HG03460 (cell line): ENCODE measurements at regions not wholly inside any gene's neighbourhood (a gene's known extent, or its start where the extent isn't known, plus 50 kb on each side); places are given as distances from the start of the nearest gene placed in this dataset.

Experiments
- ATAC-seq: cut with Tn5 transposase; IDR thresholded peaks from one replicate; pipeline ENCODE4 v1.9.1; 2021; ENCODE audit not compliant: unreplicated experiment

DNA sequence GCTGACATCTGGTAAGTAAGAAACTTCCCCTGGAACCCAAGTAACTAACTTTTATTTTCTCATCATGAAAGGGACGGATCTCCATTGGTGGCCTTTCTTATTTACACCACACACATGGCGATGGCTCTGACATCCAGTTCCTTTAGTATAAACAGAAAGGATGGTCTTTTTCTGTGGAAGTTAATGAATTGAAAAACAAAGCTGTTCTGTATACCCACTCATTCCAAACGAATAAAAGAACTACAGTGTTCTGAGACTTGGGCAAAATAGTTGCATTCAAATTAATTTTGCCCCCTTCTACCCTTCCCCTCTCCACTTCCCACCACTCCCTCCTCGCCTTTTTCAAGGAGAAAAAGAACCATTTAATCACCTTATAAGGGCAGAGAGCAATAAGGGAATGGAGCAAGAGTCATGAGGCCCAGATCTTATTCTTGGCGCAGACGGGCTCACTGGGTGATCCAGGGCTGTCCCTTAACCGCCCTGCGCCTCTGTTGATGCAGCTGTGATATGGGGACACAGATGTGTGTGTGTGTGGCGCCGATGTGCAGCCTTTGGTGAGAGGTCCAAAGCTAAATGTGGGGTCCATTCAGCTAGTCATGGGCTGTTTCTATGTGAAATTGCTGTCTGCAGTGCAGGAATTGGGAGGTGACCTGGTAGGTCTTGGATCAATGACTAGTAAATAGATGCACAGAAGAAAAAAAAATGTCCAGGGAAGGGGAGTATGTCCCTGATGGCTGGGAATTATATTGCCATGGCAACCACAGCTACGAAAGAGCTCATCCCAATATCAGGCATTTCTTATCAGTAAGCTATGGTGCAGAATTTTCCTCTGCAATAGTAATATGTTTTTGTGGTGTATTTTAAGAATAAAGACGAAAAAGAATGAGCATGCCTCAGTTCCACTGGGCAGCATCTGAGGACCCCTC lies 141.5 kb upstream of the ERCC6L2 start:
- ATAC-seq, result no peak

DNA sequence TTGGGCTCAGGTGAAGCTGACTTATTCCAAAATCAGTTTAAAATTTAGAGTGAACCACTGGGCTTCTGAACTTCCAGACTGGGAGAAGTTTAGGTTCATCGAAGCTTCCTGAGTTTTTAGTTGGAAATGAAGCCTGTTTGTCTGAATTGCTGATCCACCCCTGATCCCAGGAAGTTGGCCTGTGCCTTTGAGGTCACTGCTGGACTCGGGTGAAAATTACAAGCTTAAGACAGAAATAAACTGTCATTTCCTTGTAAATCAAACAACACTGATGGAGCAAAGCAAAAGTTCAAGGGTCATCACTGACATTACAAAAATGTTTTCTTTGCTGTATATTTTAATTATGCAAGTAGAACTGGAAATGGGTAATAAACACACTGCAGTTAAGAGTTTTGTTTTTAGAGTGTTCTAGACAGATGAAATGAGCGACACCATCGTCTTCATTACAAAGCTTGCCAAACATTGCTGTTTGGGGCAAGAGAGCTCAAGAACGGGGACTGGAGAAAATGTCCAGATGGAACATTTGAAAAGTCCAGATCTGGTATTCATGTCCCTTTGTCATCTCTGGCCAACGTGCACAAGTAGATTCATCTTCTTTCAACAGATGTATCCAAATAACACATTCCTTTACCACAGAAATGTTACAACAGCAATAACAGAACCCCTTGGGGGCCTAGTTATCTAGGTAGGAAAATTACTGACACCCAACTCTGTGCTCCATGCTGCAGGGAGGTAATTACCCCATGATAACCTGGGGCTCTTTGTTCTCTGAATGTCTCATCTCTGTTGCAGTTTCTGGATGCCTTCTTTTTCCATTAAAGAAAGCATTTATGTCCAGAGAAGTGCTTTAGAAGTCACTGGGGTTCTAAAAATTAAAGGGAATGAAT lies 142.4 kb upstream of the ERCC6L2 start:
- no peak for ATAC-seq

GRCh38 chr9:95731876-95732275 lies 143.6 kb upstream of the ERCC6L2 start:
- no peak for ATAC-seq

DNA sequence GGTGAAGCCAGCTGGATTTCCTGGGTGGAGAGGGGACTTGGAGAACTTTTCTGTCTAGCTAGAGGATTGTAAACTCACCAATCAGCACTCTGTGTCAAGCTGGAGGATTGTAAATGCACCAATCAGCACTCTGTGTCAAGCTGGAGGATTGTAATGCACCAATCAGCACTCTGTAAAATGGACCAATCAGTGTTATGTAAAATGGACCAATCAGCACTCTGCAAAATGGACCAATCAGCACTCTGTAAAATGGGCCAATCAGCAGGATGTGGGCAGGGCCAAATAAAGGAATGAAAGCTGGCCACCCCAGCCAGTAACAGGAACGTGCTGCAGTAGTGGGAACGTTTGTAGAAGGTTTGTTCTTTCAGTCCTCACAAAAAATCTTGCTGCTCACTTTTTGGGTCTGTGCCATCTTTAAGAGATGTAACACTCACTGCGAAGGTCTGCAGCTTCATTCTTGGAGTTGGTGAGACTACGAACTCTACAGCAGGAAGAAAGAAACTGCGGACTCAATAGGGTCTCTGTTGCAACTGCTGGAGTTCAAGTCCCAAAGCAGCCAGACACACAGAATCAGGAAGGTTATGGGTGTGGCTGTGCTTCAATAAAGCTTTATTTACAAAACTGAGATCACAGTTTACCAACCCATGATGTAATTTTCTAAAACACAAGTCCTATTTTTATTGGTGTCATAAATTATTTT lies 145.7 kb upstream of the ERCC6L2 start:
- ATAC-seq, result no peak

DNA sequence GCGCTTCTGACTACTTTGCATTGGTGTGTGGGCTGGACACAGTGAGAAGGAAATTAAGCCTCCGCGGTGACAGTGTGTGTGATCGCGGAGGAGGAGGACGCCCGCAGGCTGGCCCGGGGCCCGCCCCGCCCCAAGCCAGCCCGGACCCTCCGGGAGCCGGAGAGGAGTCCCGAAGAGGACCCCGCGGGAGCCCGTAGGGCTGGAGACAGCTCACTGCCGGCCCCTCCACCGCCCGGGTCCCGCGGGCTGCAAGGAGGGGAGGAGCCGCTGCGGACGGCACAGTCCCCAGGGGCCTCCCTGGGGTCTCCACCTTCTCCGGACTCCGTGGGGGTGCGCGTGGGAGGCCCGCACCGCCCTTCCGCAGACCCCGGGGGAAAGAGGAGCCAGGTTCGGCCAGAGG lies 146.4 kb upstream of the ERCC6L2 start:
- ATAC-seq, result no peak

DNA sequence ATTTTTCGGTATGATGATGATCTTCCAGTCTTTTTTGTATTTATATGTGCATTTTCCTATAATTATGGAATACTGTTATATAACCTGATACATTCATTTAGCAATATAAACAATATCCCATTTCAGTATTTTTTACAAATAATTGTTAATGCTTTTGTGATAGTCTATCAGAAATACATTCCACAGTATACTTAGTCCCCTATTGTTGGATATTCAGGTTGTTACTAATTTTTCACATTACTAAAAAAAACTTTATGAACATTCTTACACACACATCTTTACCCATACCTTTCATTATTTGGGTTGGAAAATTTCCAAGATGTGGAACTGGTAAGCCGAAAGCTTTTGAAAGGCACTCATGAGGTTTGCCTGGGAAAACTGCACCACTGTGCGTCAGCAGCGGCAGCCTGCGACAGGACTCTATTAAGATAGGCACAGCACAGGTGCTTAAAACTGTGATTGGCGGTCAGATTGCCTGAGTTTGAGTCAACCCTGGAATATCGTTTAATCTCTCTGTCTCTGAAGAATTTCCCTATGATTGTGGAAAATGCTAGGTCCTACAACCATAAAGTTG lies 147.5 kb upstream of the ERCC6L2 start:
- ATAC-seq, result no peak

GRCh38 chr9:95726756-95727155 lies 148.7 kb upstream of the ERCC6L2 start:
- no peak for ATAC-seq

DNA sequence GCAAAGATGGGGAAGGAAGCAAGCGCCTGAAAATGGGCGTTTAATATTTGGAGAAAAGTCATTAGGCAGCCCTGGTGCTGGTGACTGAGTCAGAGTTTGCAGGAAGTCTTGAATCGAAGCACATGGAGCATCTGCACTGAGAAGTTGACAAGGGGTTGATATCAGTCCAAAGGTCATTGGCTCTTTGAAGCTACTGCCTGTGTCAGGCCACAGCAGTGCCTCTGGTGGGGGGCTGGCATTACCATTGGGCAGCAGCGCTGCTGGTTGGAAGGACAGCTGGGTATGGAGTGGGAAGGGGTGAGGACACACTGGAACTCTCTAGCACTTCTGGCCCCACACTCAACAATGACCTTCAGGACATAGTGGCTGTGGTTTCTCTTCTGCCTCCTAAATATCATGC lies 150.4 kb upstream of the ERCC6L2 start:
- ATAC-seq, result peak; percentile 10

DNA sequence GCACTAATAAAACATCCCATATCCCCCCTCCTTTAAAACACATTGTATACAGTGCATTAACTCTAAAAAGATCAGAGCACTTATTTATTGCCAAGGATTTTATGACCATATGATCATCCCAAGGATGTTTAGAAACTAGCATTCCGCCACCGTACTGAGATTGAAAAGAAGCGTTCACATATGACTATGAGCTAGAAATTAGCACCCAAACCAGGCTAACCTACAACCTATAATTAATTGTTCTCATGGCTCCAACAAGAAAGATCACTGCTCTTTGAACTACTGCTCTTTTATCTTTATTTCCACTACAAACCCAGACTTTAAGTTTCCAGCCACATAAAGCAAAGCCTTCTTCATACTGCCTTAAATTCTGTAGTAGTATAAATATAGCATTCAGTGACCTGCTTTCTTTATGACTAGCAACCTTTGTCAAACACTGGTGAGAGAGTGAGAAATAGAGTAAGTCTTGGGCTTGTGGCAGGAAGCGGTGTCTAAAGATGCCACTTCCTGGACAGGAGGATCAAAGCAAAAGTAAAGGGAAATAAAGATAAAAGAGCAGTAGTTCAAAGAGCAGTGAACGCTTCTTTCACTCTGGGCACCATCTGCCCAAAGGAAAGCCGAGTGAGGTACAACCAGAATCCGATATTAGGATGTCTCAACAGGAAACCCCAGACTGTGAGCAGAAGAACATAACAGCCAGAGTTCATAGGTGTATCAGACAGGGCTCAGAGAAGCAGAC lies 151.1 kb upstream of the ERCC6L2 start:
- peak; percentile 94 for ATAC-seq

GRCh38 chr9:95722141-95722540 lies 153.3 kb upstream of the ERCC6L2 start:
- no peak for ATAC-seq

DNA sequence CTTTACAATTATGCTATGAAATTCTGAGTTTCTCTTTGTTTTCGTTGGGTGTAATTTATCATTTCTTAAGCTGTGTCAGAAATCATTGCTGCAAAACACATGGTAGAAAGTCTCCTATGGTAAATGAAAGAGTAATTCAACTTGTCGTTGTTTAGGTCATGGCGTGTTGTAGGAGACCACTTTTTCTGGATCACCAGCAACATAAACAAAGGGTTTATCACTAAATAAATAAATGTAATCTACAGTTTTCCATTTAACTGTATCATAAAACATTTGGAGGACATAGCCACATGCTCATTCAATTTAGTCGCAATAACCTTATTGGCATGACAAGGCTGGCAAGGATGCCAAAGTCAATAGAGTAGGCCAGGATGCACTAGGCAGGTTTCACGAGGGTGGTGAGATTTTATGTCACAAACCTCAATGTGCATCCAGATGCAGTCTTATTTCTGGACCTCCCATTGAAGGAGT lies 154.4 kb upstream of the ERCC6L2 start:
- ATAC-seq, result no peak

- ATAC-seq, result no peak
These were observed 155.0 kb upstream of the ERCC6L2 start for GRCh38 chr9:95720496-95720895.

DNA sequence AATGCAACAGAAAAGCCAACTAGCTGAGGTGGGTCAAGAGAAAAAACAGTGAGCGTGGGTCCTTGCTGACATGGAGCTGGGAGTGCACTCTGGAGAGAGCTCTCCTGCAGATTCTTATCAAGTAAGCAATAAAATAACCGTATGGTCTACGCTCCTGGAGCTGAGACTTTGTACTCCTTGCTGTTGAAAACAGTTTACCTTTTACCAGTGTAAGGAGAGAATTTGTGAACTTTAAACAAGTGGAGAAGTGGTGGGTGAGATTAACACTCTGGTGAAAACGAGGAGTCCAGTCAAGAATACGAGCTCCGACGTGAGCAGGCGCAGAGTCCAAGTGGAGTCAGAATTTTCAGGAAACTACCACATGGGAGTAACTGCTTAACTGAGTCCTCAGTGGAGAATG lies 156.1 kb upstream of the ERCC6L2 start:
- ATAC-seq, result no peak

DNA sequence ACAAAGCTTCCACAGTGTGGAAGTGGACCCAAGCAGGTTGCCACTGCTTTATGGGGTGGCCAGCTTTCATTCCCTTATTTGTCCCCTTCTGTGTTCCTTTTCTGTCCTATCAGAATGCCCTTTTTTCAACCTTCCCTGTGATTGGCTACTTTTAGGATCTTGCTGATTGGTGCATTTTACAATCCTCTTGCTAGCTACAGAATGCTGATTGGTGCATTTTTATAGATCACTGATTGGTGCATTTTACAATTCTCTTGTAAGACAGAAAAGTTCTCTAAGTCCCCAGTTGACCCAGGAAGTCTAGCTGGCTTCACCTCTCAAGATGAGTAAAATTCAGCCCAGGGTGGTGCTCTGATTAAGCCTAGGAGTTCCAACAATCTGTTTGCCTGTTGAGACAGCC lies 157.2 kb upstream of the ERCC6L2 start:
- no peak for ATAC-seq

DNA sequence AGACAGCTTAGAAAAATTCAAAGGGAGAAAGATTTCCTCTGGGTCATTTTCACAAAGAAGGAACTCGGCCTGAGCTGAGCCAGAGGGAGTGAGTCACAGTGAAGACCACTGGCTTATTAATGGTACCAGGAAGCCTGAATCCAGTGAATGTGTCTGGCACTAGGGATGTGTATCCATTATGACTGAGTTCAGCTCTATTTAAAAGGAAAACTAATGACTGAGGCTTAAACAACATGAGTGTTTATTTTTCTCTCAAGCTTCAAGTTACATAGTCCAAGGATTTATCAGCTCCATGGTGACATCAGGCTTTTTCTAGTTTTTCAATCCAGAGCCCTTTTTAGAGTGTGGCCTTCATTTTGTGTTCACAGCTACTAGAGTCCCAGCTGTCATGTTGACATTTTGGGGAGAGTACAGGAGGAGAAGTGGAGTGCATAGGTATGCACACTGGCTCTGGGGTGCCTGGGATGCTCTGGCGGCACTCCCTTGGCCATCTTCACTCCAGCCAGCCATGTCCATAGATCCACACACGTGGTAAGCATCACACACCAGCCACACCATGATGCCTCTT lies 159.5 kb upstream of the ERCC6L2 start:
- no peak for ATAC-seq

GRCh38 chr9:95710446-95710845 lies 165.0 kb upstream of the ERCC6L2 start:
- no peak for ATAC-seq

- ATAC-seq, result no peak
These were observed 178.8 kb upstream of the ERCC6L2 start for GRCh38 chr9:95696701-95697100.

DNA sequence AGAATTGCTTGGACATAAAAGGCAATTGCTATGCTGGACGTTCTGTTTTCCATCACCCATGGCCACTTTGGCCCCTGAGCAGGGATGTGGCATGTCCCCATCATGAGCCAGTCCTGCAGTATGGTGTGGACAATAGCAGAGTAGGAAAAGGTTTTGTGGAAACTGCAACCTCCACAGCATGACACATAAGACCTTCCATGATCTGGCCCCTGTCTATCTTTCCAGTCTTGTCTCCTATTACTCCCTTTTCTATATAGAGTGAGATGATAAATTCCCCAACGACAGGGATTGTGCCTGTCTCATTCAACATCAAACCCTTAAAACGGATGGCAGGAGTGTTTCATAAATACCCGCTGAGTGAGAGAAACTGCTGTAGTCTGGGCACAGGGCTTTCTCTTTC lies 174.7 kb upstream of the PTCH1 start:
- no peak for ATAC-seq

- no peak for ATAC-seq
These were observed 172.9 kb upstream of the PTCH1 start for GRCh38 chr9:95689669-95690068.

DNA sequence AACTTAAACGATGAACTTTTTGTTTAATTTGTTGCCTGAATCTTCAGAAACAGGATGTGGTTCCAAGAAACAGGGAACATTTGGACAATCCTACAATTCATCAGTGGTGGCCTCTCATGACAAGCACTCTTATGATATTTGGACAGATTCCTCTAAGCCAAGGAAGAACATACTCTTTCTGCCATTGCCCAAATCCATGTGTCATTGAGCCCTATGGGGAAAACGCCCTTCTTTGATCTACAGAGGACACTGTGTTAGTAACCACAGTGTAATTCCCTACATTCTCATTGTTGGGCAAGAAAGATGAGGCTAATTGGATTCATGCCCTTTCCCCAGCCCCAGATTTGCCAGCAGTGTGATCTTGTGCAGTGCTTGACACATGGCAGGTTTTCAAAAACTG lies 167.7 kb upstream of the PTCH1 start:
- ATAC-seq, result no peak
